ENCODE measurements at regions not wholly inside any gene's neighbourhood (a gene's known extent, or its start where the extent isn't known, plus 50 kb on each side); places are given as distances from the start of the nearest gene placed in this dataset.
A peak's percentile ranks its signal among the peaks of the same experiment; 100 is the strongest.
"Not testable (repeated sequence)": the region's sequence is repeated elsewhere in the genome, so short reads cannot be mapped to it uniquely, and the experiment has no call there.

DNA sequence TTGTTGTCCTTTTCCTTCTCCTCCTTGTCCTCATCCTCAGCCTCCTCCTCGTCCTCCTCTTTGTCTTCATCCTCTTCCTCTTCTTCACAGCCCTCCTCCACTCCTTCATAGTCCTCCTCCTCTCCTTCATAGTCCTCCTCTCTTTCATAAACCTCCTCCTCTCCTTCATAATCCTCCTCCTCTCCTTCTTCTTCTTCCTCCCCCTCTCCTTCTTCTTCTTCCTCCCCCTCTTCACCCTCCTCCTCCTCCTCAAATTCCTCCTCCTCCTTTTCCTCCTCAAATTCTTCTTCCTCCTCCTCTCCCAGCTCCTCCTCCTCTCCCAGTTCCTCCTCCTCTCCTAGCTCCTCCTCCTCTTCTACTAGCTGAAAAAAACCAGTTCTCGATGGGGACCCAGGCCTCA, 143.8 kb upstream of the RADX start:
- Mint-ChIP-seq H3K4me3 (no peak overlapping the region), H3K4me1 (no peaks in the 10 kb centered on the region), H3K27me3 (ENCODE audit: low read depth) (no peaks in the 10 kb centered on the region), H3K36me3 (ENCODE audit: low read depth) (no peaks in the 10 kb centered on the region), H3K9me3 (peaks cover 4% of the 10 kb centered on the region), H3K27ac (no peak overlapping the region)
- TF ChIP-seq, protein P1, sequence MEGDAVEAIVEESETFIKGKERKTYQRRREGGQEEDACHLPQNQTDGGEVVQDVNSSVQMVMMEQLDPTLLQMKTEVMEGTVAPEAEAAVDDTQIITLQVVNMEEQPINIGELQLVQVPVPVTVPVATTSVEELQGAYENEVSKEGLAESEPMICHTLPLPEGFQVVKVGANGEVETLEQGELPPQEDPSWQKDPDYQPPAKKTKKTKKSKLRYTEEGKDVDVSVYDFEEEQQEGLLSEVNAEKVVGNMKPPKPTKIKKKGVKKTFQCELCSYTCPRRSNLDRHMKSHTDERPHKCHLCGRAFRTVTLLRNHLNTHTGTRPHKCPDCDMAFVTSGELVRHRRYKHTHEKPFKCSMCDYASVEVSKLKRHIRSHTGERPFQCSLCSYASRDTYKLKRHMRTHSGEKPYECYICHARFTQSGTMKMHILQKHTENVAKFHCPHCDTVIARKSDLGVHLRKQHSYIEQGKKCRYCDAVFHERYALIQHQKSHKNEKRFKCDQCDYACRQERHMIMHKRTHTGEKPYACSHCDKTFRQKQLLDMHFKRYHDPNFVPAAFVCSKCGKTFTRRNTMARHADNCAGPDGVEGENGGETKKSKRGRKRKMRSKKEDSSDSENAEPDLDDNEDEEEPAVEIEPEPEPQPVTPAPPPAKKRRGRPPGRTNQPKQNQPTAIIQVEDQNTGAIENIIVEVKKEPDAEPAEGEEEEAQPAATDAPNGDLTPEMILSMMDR (IDR thresholded peaks at IDR 0.05; ENCODE audit: unreplicated experiment in 3 of 3) = no peak

DNA sequence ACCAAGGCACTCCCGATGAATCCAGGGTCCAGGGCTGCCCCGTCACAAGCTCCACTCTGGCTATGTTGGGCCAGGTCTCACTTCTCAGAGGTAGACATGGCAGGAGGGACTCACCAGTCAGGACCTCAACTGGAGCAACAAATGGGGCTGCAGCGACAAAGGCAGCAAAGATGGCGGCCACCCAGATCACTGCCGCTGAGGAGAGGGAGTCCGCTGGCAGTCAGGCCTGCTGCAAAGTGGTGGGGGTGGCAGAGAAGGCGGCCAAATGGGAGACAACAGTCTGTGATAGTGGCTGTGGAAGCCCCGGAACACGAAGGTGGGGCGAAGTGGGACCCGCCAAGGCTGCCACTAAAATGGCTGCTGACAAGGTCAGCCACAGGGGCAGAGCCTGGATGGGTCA, 143.3 kb upstream of the RADX start:
- H3K9me3 Mint-ChIP-seq = peaks cover 4% of the 10 kb centered on the region
- no peaks in the 10 kb centered on the region for H3K27me3 Mint-ChIP-seq (ENCODE audit: low read depth)
- no peak overlapping the region for H3K27ac Mint-ChIP-seq
- no peaks in the 10 kb centered on the region for H3K36me3 Mint-ChIP-seq (ENCODE audit: low read depth)
- no peaks in the 10 kb centered on the region for H3K4me1 Mint-ChIP-seq
- TF ChIP-seq, protein P1 (IDR thresholded peaks at IDR 0.05; ENCODE audit: unreplicated experiment in 3 of 3) = no peak
- no peak overlapping the region for H3K4me3 Mint-ChIP-seq

DNA sequence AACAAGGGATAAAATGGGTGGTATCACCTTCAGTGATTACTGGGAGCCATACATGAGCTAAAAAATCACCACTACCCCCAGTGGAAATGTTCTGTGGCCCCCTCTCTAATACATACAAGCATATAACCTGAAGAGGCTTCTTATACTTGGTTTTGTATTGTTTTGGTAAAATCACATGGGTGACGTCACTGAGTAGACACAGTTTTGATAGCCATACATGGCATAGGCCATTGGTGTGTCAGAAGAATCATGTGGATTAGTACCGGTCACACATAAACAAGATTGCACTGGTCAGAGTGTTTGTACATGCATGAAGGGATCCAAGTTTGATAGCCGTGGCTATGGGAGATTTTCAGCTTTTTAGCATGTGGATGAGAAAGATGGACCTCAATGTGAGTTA, 131.9 kb upstream of the RADX start:
- no peaks in the 10 kb centered on the region for H3K36me3 Mint-ChIP-seq (ENCODE audit: low read depth)

DNA sequence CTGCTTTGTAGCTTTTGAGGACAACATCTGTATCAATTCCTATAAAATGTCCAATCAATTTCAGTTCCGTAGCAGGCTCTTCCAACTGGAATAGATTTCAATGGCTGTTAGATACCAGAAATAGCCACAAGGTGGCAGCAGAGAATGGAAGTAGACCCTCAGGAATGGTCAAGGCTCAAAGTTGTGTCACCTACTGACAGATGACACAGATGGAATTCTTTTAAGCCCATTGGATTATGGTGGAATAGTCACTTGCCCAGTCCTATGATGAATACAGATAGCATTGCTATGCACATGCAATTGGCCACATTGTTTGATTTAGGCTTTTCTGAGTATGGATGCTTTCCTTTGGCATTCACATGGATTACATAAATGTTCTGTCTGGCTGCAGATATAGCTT, 130.4 kb upstream of the RADX start:
- no peaks in the 10 kb centered on the region for H3K36me3 Mint-ChIP-seq (ENCODE audit: low read depth)
- H3K4me1 Mint-ChIP-seq = no peaks in the 10 kb centered on the region

More for the DNA sequence above, 131.9 kb upstream of the RADX start:
- no peak overlapping the region for H3K27ac Mint-ChIP-seq
- no peaks in the 10 kb centered on the region for H3K27me3 Mint-ChIP-seq (ENCODE audit: low read depth)
- peaks cover 2% of the 10 kb centered on the region for H3K9me3 Mint-ChIP-seq
- H3K4me1 Mint-ChIP-seq = no peaks in the 10 kb centered on the region
- no peak overlapping the region for H3K4me3 Mint-ChIP-seq
- TF ChIP-seq, protein P1 (IDR thresholded peaks at IDR 0.05; ENCODE audit: unreplicated experiment in 3 of 3) = no peak

DNA sequence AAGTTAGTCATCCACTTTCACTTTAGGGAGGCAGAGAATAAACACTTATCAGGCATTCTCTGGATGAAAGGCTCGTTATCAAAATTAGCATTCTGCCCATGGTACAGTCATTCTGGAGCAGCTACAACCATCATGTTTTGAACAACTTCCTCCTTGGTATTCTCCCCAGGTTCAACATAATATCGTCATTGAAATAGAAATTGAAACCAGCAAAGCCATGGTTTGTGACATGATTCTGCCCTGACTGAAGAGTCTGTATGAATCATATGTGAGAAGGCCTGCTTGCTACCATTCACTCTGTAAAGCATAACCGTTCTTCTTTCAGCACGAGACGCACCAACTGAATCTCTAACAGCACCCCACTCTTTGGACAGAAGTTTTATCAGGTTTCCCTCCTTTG, 127.5 kb upstream of the RADX start:
- H3K9me3 Mint-ChIP-seq = peaks cover 13% of the 10 kb centered on the region
- H3K27me3 Mint-ChIP-seq (ENCODE audit: low read depth) = no peaks in the 10 kb centered on the region
- no peak overlapping the region for H3K4me3 Mint-ChIP-seq
- H3K4me1 Mint-ChIP-seq = no peaks in the 10 kb centered on the region
- no peak overlapping the region for H3K27ac Mint-ChIP-seq
- H3K36me3 Mint-ChIP-seq (ENCODE audit: low read depth) = no peaks in the 10 kb centered on the region
- TF ChIP-seq, protein P1 (IDR thresholded peaks at IDR 0.05; ENCODE audit: unreplicated experiment in 3 of 3) = no peak

More for the DNA sequence above, 130.4 kb upstream of the RADX start:
- H3K27ac Mint-ChIP-seq = no peak overlapping the region
- H3K4me3 Mint-ChIP-seq = no peak overlapping the region
- TF ChIP-seq, protein P1 (IDR thresholded peaks at IDR 0.05; ENCODE audit: unreplicated experiment in 3 of 3) = peak; percentile 79 to 82 (median 79)
- H3K9me3 Mint-ChIP-seq = no peaks in the 10 kb centered on the region
- H3K27me3 Mint-ChIP-seq (ENCODE audit: low read depth) = no peaks in the 10 kb centered on the region

DNA sequence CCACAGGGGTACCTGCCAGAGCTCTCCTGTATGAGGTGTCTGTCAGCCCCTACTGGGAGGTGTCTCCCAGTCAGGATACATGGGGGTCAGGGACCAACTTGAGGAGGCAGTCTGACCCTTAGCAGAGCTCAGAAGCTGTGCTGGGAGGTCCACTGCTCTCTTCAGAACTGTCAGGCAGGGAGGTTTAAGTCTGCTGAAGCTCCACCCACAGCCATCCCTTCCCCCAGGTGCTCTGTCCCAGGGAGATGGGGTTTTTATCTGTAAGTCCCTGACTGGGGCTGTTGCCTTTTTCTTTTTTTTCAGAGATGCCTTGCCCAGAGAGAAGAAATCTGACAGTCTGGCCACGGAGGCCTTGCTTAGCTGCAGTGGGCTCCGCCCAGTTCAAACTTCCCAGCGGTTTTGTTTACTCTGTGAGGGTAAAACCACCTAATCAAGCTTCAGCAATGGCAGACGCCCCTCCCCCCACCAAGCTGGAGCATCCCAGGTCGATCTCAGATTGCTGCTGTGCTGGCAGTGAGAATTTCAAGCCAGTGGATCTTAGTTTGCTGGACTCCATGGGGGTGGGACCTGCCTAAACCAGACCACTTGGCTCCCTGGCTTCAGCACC, 118.5 kb upstream of the RADX start:
- peaks cover 18% of the 10 kb centered on the region for H3K9me3 Mint-ChIP-seq

More for the DNA sequence above, 118.5 kb upstream of the RADX start:
- not testable (repeated sequence) for H3K4me1 Mint-ChIP-seq; H3K27me3 Mint-ChIP-seq (ENCODE audit: low read depth); H3K36me3 Mint-ChIP-seq (ENCODE audit: low read depth); H3K4me3 Mint-ChIP-seq; H3K27ac Mint-ChIP-seq

Measured in nephron (organoid).